ENCODE measurements at regions not wholly inside any gene's neighbourhood (a gene's known extent, or its start where the extent isn't known, plus 50 kb on each side); places are given as distances from the start of the nearest gene placed in this dataset.

DNA sequence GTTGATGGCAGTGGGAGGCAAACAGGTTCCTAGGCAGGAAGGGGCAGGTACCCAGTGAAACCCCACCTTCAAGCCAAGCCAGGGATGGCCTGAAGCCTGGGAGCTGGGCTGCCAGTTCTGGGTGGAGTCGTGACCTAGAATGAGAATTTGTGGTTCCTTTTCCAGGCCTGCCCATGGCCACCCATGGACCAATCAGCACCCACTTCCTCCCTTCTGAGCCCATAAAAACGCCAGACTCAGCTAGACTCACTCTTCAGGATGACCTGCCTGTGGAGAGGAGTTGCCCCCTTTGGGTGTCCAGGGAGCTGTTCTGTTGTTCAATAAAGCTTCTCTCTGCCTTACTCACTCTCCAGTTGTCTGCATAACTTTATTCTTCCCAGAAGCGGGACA, 144.0 kb upstream of the MRPS30 start:
- TF ChIP-seq, protein P1, sequence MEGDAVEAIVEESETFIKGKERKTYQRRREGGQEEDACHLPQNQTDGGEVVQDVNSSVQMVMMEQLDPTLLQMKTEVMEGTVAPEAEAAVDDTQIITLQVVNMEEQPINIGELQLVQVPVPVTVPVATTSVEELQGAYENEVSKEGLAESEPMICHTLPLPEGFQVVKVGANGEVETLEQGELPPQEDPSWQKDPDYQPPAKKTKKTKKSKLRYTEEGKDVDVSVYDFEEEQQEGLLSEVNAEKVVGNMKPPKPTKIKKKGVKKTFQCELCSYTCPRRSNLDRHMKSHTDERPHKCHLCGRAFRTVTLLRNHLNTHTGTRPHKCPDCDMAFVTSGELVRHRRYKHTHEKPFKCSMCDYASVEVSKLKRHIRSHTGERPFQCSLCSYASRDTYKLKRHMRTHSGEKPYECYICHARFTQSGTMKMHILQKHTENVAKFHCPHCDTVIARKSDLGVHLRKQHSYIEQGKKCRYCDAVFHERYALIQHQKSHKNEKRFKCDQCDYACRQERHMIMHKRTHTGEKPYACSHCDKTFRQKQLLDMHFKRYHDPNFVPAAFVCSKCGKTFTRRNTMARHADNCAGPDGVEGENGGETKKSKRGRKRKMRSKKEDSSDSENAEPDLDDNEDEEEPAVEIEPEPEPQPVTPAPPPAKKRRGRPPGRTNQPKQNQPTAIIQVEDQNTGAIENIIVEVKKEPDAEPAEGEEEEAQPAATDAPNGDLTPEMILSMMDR (IDR thresholded peaks at IDR 0.05; ENCODE audit: borderline replicate concordance, extremely low read depth, low read length, poor library complexity, severe bottlenecking) = no peak
- TF ChIP-seq EZH2 (IDR thresholded peaks at IDR 0.05; ENCODE audit: borderline replicate concordance, low read depth, low read length, severe bottlenecking) = no peak
